Hippocampal formation (tissue), 2 donors: ENCODE measurements at regions not wholly inside any gene's neighbourhood (a gene's known extent, or its start where the extent isn't known, plus 50 kb on each side); places are given as distances from the start of the nearest gene placed in this dataset.

Experiments used
- DNase-seq, 2 donors: peaks; one replicate each; lab custom pipeline; 2025; lab: John Stamatoyannopoulos, UW

- no peak for DNase-seq
These were observed 171.6 kb upstream of the PLPP4 start for GRCh38 chr10:120285408-120285807.

GRCh38 chr10:120286280-120286679 lies 170.7 kb upstream of the PLPP4 start:
- DNase-seq: no peak

- no peak for DNase-seq
These were observed 156.5 kb upstream of the PLPP4 start for GRCh38 chr10:120300513-120300912.

- DNase-seq: no peak
These were observed 148.4 kb upstream of the PLPP4 start for GRCh38 chr10:120308589-120308988.

GRCh38 chr10:120313715-120314114 lies 143.3 kb upstream of the PLPP4 start:
- DNase-seq: no peak

- DNase-seq: no peak
These were observed 142.6 kb upstream of the PLPP4 start for GRCh38 chr10:120314442-120314841.

GRCh38 chr10:120318862-120319261 lies 138.2 kb upstream of the PLPP4 start:
- DNase-seq: no peak

GRCh38 chr10:120327675-120328074 lies 129.4 kb upstream of the PLPP4 start:
- no peak for DNase-seq

GRCh38 chr10:120328647-120329046 lies 128.4 kb upstream of the PLPP4 start:
- DNase-seq: no peak

- no peak for DNase-seq
These were observed 121.5 kb upstream of the PLPP4 start for GRCh38 chr10:120335553-120335952.

- no peak for DNase-seq
These were observed 120.6 kb upstream of the PLPP4 start for GRCh38 chr10:120336306-120336910.

GRCh38 chr10:120336911-120337540 lies 120.0 kb upstream of the PLPP4 start:
- no peak for DNase-seq

GRCh38 chr10:120342115-120342714 lies 114.8 kb upstream of the PLPP4 start:
- no peak for DNase-seq

- DNase-seq: no peak
These were observed 111.8 kb upstream of the PLPP4 start for GRCh38 chr10:120345186-120345585.

- DNase-seq: no peak
These were observed 109.4 kb upstream of the PLPP4 start for GRCh38 chr10:120347644-120348043.

GRCh38 chr10:120349069-120349468 lies 108.0 kb upstream of the PLPP4 start:
- no peak for DNase-seq

GRCh38 chr10:120355425-120355824 lies 101.6 kb upstream of the PLPP4 start:
- no peak for DNase-seq

GRCh38 chr10:120360571-120360970 lies 96.5 kb upstream of the PLPP4 start:
- DNase-seq: no peak

- no peak for DNase-seq
These were observed 91.2 kb upstream of the PLPP4 start for GRCh38 chr10:120365872-120366271.

- DNase-seq: no peak
These were observed 89.7 kb upstream of the PLPP4 start for GRCh38 chr10:120367341-120367740.

- no peak for DNase-seq
These were observed 88.7 kb upstream of the PLPP4 start for GRCh38 chr10:120368338-120368737.

GRCh38 chr10:120368927-120369326 lies 88.1 kb upstream of the PLPP4 start:
- no peak for DNase-seq

- no peak for DNase-seq
These were observed 87.2 kb upstream of the PLPP4 start for GRCh38 chr10:120369856-120370276.

- DNase-seq: no peak
These were observed 85.2 kb upstream of the PLPP4 start for GRCh38 chr10:120371856-120372255.
